ENCODE measurements at regions not wholly inside any gene's neighbourhood (a gene's known extent, or its start where the extent isn't known, plus 50 kb on each side); places are given as distances from the start of the nearest gene placed in this dataset.

DNA sequence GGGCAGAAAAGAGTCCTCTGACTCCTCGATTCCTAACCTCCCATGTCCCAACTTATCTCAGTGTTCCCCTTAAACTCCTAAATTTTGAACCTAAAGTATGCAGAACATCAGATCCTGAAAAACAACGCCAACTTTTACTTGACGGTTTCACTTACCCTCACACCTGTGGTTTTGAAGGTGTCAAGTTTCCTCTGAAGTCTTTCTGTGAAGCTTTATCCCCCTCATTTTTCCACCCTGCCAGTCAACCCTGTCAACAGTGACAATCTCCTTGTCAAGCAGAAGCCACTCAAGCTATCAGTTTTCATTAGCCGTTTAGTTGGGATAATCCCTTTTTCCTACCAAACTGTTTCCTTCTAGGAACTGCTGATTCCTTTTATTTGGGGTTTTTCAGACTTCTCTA is 245.4 kb upstream of the PREP start:
- Histone ChIP-seq H3K9ac (ENCODE audit: insufficient read depth, low read depth, low read length) (no peak overlapping the region), H3K4me1 (ENCODE audit: insufficient read depth, low read length) (peaks cover 7% of the 10 kb centered on the region; the same call in 1 of the 2 replicates), H3K27ac (ENCODE audit: extremely low read length, insufficient read depth, low read length) (no peak overlapping the region), H3K4me3 (replicated peaks in 1 of 3; ENCODE audit: insufficient read depth in 1 of 3, low read depth in 2 of 3, low read length in 3 of 3) (no peak overlapping the region), H3K79me2 (ENCODE audit: insufficient read depth, low read length) (no peaks in the 10 kb centered on the region), H3K36me3 (replicated peaks in 1 of 2; ENCODE audit: control insufficient read depth in 1 of 2, insufficient read depth in 2 of 2, low read length in 2 of 2) (no peaks in the 10 kb centered on the region), H2AFZ (ENCODE audit: low read length) (no peak overlapping the region), H3K27me3 (ENCODE audit: control insufficient read depth in 1 of 2, insufficient read depth in 2 of 2, low read length in 2 of 2) (no peaks in the 10 kb centered on the region; a peak in 1 of 5 replicates), H3K4me2 (ENCODE audit: low read depth, low read length) (no peak overlapping the region), H4K20me1 (ENCODE audit: insufficient read depth, low read length) (no peaks in the 10 kb centered on the region), H3K9me3 (ENCODE audit: low read length) (no peaks in the 10 kb centered on the region)
- FAIRE-seq (no peak), DNase-seq (ENCODE audit: low spot score) (no peak), ATAC-seq (no peak)
- in situ Hi-C loops (cut with HindIII; ENCODE audit: extremely low pct_ligation_motif_present, low pct_unique_long_range_greater_than_20kb) (no loop called here), intact Hi-C loops (cut with micrococcal nuclease; ENCODE audit: unreplicated experiment) (no loop called here)
- POLR2A ChIA-PET, result no interaction called here
- CTCF ChIA-PET (ENCODE audit: low intra/inter-chr PET ratio, low total read pairs), result no interaction called here
- BruUV-seq (replicated peaks), result no TSS peak
- WGBS (ENCODE audit: low lambda C conversion rate), result 33% methylated on average over 4 of the region's 4 CpGs
- TF ChIP-seq ZNF432 (CRISPR knock-in tag; IDR thresholded peaks at IDR 0.05; ENCODE audit: borderline replicate concordance), result no peak
- no peak for TF ChIP-seq ISX (CRISPR knock-in tag; conservative IDR thresholded peaks at IDR 0.05)
- no peak for TF ChIP-seq MED13 (CRISPR knock-in tag; IDR thresholded peaks at IDR 0.05)
- TF ChIP-seq HNRNPK (IDR thresholded peaks at IDR 0.05; ENCODE audit: low read depth, low read length, poor library complexity, severe bottlenecking), result no peak
- no peak for TF ChIP-seq ZNF143 (CRISPR knock-in tag; IDR thresholded peaks at IDR 0.05)
- TF ChIP-seq SMYD3 (CRISPR knock-in tag; IDR thresholded peaks at IDR 0.05), result no peak
- TF ChIP-seq ZNF781 (CRISPR knock-in tag; IDR thresholded peaks at IDR 0.05; ENCODE audit: borderline replicate concordance, not compliant biosample characterization), result no peak
- no peak for TF ChIP-seq ZNF792 (CRISPR knock-in tag; IDR thresholded peaks at IDR 0.05)
- no peak for TF ChIP-seq TEF (CRISPR knock-in tag; IDR thresholded peaks at IDR 0.05)
- TF ChIP-seq RORA (CRISPR knock-in tag; IDR thresholded peaks at IDR 0.05), result no peak
- TF ChIP-seq ZBTB21 (CRISPR knock-in tag; IDR thresholded peaks at IDR 0.05), result no peak
- no peak for TF ChIP-seq ARID2 (CRISPR knock-in tag; IDR thresholded peaks at IDR 0.05; ENCODE audit: borderline replicate concordance)
- no peak for TF ChIP-seq FOXO1 (CRISPR knock-in tag; IDR thresholded peaks at IDR 0.05)
- TF ChIP-seq NR2C2 (CRISPR knock-in tag; IDR thresholded peaks at IDR 0.05; ENCODE audit: borderline replicate concordance), result no peak
- no peak for TF ChIP-seq EHMT2 (IDR thresholded peaks at IDR 0.05; ENCODE audit: borderline replicate concordance, low read depth, low read length)
- TF ChIP-seq ZNF343 (CRISPR knock-in tag; IDR thresholded peaks at IDR 0.05), result no peak
- TF ChIP-seq ZMYM4 (CRISPR knock-in tag; IDR thresholded peaks at IDR 0.05), result no peak
- no peak for TF ChIP-seq ARID3A (IDR thresholded peaks at IDR 0.05; ENCODE audit: low read depth, low read length)
- TF ChIP-seq CENPT (CRISPR knock-in tag; IDR thresholded peaks at IDR 0.05; ENCODE audit: low read depth), result no peak
